Stomach (tissue), 8 donors: ENCODE measurements at regions not wholly inside any gene's neighbourhood (a gene's known extent, or its start where the extent isn't known, plus 50 kb on each side); places are given as distances from the start of the nearest gene placed in this dataset.

ENCODE experiments used
- DNase-seq, 2 donors: peaks; one replicate each; pipeline versions ENCODE4 v3.0.0 to v3.0.0-alpha.2; 2013 to 2019
- H3K27ac ChIP-seq, 5 donors: fragments of 200-600 bp in 4 of 5; sonication (generic) in 4 of 5; one replicate each; pipeline ENCODE4 v1.5.1; 2013 to 2019; ENCODE audit warnings: mild to moderate bottlenecking in 1 of 5, moderate library complexity in 1 of 5
- H3K27me3 ChIP-seq, 3 donors: fragments of 200-600 bp; sonication (generic); one replicate each; pipeline ENCODE4 v1.5.1; 2017 to 2019; ENCODE audit warnings: mixed run types in 1 of 3
- H3K36me3 ChIP-seq, 4 donors: fragments of 200-600 bp; sonication (generic); 1 replicate in 3 of 4; 2 replicates in 1 of 4; pipeline ENCODE4 v1.5.1; 2016 to 2019
- H3K4me1 ChIP-seq, 4 donors: fragments of 200-600 bp; sonication (generic); one replicate each; pipeline ENCODE4 v1.5.1; 2016 to 2019
- H3K4me3 ChIP-seq, 4 donors: fragments of 200-600 bp; sonication (generic) in 3 of 4; one replicate each; pipeline ENCODE4 v1.5.1; 2016 to 2019; ENCODE audit warnings: mild to moderate bottlenecking in 1 of 4
- H3K9me3 ChIP-seq, 4 donors: fragments of 200-600 bp; sonication (generic); one replicate each; pipeline ENCODE4 v1.5.1; 2016 to 2019
- EP300 ChIP-seq: sonication (generic); formaldehyde crosslinking; IDR thresholded peaks from one replicate; pipeline ENCODE4 v1.6.1; 2017; ENCODE audit warnings: antibody characterized with exemption
- POLR2A ChIP-seq, 4 donors: fragments of 450-650 bp; IDR thresholded peaks; one replicate each; pipeline ENCODE4 v1.6.1; 2016; ENCODE audit warnings: antibody characterized with exemption in 4 of 4, control low read depth in 2 of 4, mild to moderate bottlenecking in 1 of 4, moderate library complexity in 1 of 4
- POLR2AphosphoS5 ChIP-seq, 3 donors: sonication (generic); formaldehyde crosslinking; IDR thresholded peaks; one replicate each; pipeline ENCODE4 v1.6.1; 2016; ENCODE audit warnings: antibody characterized with exemption in 3 of 3
- WGBS, 5 donors: extraction: QIAGEN DNeasy Blood & Tissue Kit in 3 of 5; methylation state at CpG; one replicate each; pipeline versions ENCODE4 v1.1.5 to v1.1.7; 2013 to 2018; 5-methylcytosine and 5-hydroxymethylcytosine counted together
- intact Hi-C: fragments of 100-400 bp; cut with DNase I; formaldehyde crosslinking; loops from one replicate; pipeline ENCODE4 v1.15.1; 2023; ENCODE audit warnings: low total_unique reads
- TF ChIP-seq, protein P1 (sequence below), 7 experiments: fragments of 450-650 bp in 4 of 7; fragments of 200-600 bp in 3 of 7; sonication (generic) in 3 of 7; IDR thresholded peaks; one replicate each; pipeline ENCODE4 v1.5.1; 2016 to 2019; ENCODE audit warnings: antibody characterized with exemption in 7 of 7, control low read depth in 2 of 7, mild to moderate bottlenecking in 1 of 7
- donor health status: healthy with polysubstance abuse.
- donor health status: Bipolar disorder and iron deficiency.
- donor health status: healthy.

GRCh38 chr1:216805953-216806352, 82.7 kb upstream of the ESRRG start:
- no peak for DNase-seq
- Histone ChIP-seq H3K4me3 (no peak overlapping the region), H3K36me3 (no peaks in the 10 kb centered on the region), H3K27me3 (no peaks in the 10 kb centered on the region), H3K27ac (no peak overlapping the region), H3K4me1 (no peaks in the 10 kb centered on the region), H3K9me3 (no peaks in the 10 kb centered on the region)
- intact Hi-C loops = no loop called here
- WGBS, 5 donors = 87 to 95% (median 94%) methylated on average over 1 of the region's 1 CpG
- TF ChIP-seq POLR2A (IDR thresholded peaks at IDR 0.05) (no peak), POLR2AphosphoS5 (IDR thresholded peaks at IDR 0.05) (no peak), EP300 (no peak)
- TF ChIP-seq, protein P1, sequence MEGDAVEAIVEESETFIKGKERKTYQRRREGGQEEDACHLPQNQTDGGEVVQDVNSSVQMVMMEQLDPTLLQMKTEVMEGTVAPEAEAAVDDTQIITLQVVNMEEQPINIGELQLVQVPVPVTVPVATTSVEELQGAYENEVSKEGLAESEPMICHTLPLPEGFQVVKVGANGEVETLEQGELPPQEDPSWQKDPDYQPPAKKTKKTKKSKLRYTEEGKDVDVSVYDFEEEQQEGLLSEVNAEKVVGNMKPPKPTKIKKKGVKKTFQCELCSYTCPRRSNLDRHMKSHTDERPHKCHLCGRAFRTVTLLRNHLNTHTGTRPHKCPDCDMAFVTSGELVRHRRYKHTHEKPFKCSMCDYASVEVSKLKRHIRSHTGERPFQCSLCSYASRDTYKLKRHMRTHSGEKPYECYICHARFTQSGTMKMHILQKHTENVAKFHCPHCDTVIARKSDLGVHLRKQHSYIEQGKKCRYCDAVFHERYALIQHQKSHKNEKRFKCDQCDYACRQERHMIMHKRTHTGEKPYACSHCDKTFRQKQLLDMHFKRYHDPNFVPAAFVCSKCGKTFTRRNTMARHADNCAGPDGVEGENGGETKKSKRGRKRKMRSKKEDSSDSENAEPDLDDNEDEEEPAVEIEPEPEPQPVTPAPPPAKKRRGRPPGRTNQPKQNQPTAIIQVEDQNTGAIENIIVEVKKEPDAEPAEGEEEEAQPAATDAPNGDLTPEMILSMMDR (IDR thresholded peaks at IDR 0.05) = no peak

- TF ChIP-seq POLR2AphosphoS5 (IDR thresholded peaks at IDR 0.05) (no peak), EP300 (no peak), POLR2A (IDR thresholded peaks at IDR 0.05) (no peak)
- TF ChIP-seq, protein P1 (IDR thresholded peaks at IDR 0.05) = no peak
- H3K4me3 ChIP-seq = no peak overlapping the region
- H3K36me3 ChIP-seq = no peaks in the 10 kb centered on the region
- H3K27me3 ChIP-seq = no peaks in the 10 kb centered on the region
- no peaks in the 10 kb centered on the region for H3K4me1 ChIP-seq
- no peak for DNase-seq
- intact Hi-C loops = no loop called here
- H3K9me3 ChIP-seq = no peaks in the 10 kb centered on the region
- WGBS, 5 donors = 82 to 85% (median 84%) methylated on average over 5 of the region's 5 CpGs
- no peak overlapping the region for H3K27ac ChIP-seq
Observed at GRCh38 chr1:216805233-216805632, 82.0 kb upstream of the ESRRG start.

DNA sequence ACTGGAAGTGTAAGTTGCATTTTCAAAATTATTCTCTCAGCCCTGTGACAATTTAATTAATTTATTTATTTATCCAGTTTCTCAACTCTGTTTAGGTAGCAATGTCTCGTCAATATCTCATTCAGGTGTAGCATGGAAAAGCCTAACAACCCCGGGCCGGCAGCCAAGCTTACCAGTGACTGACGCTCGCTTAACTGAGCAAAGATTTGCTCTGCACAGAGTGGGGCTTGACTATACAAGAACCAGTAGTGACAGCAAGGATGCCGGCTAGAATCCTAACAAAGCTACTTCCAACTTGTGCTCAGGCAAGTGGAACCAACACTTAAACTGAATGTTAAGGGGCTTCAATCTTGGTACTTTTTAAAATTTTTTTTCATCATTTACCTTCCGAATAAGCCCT, 80.9 kb upstream of the ESRRG start:
- Histone ChIP-seq H3K4me1 (no peaks in the 10 kb centered on the region), H3K36me3 (no peaks in the 10 kb centered on the region), H3K9me3 (no peaks in the 10 kb centered on the region), H3K4me3 (no peak overlapping the region), H3K27ac (no peak overlapping the region), H3K27me3 (no peaks in the 10 kb centered on the region)
- intact Hi-C loops = no loop called here
- WGBS, 5 donors = 42 to 54% (median 48%) methylated on average over 7 of the region's 7 CpGs
- TF ChIP-seq, protein P1 (IDR thresholded peaks at IDR 0.05) = no peak
- TF ChIP-seq EP300 = no peak
- TF ChIP-seq POLR2A (IDR thresholded peaks at IDR 0.05) = no peak
- no peak for TF ChIP-seq POLR2AphosphoS5 (IDR thresholded peaks at IDR 0.05)
- DNase-seq = peak in 1 of 2 donors; percentile 46

DNA sequence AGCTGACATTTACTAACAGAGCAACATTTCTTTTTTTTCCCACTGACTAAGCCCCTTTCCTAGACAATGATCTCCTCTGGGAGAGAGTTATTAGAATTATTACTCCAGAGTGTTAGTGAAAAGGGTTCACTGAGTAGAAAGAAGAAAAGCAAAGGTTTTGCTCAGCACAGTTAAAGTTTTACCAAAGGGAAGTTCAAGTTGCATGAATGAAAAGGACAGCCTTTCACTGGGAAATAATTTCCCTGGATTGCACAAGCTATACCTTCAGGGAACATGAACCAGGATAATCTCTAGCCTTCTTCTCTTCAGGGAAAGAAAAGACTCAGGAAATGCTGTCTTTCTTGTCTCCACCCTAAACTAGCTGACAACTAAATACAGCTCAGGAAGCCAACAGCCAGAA, 71.4 kb upstream of the ESRRG start:
- intact Hi-C loops = no loop called here
- H3K27ac ChIP-seq = no peak overlapping the region
- no peaks in the 10 kb centered on the region for H3K36me3 ChIP-seq
- no peaks in the 10 kb centered on the region for H3K9me3 ChIP-seq
- H3K4me1 ChIP-seq = no peaks in the 10 kb centered on the region
- DNase-seq = no peak
- H3K27me3 ChIP-seq = no peaks in the 10 kb centered on the region
- TF ChIP-seq EP300 = no peak
- TF ChIP-seq, protein P1 (IDR thresholded peaks at IDR 0.05) = no peak
- no peak overlapping the region for H3K4me3 ChIP-seq

GRCh38 chr1:216793973-216794372, 70.7 kb upstream of the ESRRG start:
- no peaks in the 10 kb centered on the region for H3K27me3 ChIP-seq
- peak in 1 of 2 donors; percentile 25 for DNase-seq
- no peak overlapping the region for H3K27ac ChIP-seq
- H3K36me3 ChIP-seq = no peaks in the 10 kb centered on the region
- H3K4me1 ChIP-seq = no peaks in the 10 kb centered on the region
- H3K4me3 ChIP-seq = no peak overlapping the region
- WGBS, 5 donors = 85 to 91% (median 88%) methylated on average over 4 of the region's 4 CpGs
- intact Hi-C loops = no loop called here
- TF ChIP-seq POLR2AphosphoS5 (IDR thresholded peaks at IDR 0.05) (no peak), POLR2A (IDR thresholded peaks at IDR 0.05) (no peak), EP300 (no peak)
- TF ChIP-seq, protein P1 (IDR thresholded peaks at IDR 0.05) = no peak
- H3K9me3 ChIP-seq = no peaks in the 10 kb centered on the region
